ENCODE measurements at regions not wholly inside any gene's neighbourhood (a gene's known extent, or its start where the extent isn't known, plus 50 kb on each side); places are given as distances from the start of the nearest gene placed in this dataset.

DNA sequence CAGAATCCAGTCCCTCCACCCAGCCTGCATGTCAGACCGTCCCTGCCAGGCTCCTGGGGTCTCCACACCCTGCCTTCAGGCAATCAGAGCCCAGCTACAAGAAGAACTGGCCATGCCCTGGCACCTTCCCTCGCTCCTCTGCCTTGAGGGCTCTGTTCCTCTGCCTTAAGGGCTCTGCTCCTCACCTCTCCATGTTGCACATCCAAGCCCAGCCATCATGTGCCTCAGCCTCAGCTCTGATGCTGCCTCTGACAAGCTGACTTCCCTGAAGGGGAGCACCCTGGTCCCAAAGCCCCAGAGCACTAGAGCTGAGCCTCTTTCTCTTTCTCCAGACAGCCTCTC, 50.3 kb upstream of the ANTXRL start:
- no peak for TF ChIP-seq EP300 (IDR thresholded peaks at IDR 0.05)
- no peak for TF ChIP-seq POLR2A (IDR thresholded peaks at IDR 0.05)
- TF ChIP-seq, protein P1, sequence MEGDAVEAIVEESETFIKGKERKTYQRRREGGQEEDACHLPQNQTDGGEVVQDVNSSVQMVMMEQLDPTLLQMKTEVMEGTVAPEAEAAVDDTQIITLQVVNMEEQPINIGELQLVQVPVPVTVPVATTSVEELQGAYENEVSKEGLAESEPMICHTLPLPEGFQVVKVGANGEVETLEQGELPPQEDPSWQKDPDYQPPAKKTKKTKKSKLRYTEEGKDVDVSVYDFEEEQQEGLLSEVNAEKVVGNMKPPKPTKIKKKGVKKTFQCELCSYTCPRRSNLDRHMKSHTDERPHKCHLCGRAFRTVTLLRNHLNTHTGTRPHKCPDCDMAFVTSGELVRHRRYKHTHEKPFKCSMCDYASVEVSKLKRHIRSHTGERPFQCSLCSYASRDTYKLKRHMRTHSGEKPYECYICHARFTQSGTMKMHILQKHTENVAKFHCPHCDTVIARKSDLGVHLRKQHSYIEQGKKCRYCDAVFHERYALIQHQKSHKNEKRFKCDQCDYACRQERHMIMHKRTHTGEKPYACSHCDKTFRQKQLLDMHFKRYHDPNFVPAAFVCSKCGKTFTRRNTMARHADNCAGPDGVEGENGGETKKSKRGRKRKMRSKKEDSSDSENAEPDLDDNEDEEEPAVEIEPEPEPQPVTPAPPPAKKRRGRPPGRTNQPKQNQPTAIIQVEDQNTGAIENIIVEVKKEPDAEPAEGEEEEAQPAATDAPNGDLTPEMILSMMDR (IDR thresholded peaks at IDR 0.05): no peak
- no peak for TF ChIP-seq POLR2AphosphoS5 (IDR thresholded peaks at IDR 0.05)
